WTC11 (cell line): ENCODE measurements at regions not wholly inside any gene's neighbourhood (a gene's known extent, or its start where the extent isn't known, plus 50 kb on each side); places are given as distances from the start of the nearest gene placed in this dataset.

Source experiments
- ATAC-seq: fragments of 200-7000 bp; cut with Tn5 transposase; 2 replicates; pipeline ENCODE4 v1.10.0; 2021; ENCODE audit warnings: mild to moderate bottlenecking, moderate library complexity
- CTCF ChIA-PET: fragments of 300-600 bp; sonication (Branson Sonifier 250); formaldehyde crosslinking; loops from one replicate; lab custom pipeline; 2021; ENCODE audit warnings: antibody characterized with exemption; lab: Charles Lee
- POLR2A ChIA-PET: fragments of 350-600 bp; sonication (Branson Sonifier 250); formaldehyde crosslinking; loops from one replicate; lab custom pipeline; 2021; ENCODE audit warnings: antibody characterized with exemption; lab: Charles Lee
- DNase-seq: peaks from one replicate; pipeline ENCODE4 v3.0.0; 2021; ENCODE audit warnings: low spot score
- H3K27ac Mint-ChIP-seq: 2 replicates; pipeline ENCODE4 v1.8.0; 2021; ENCODE audit warnings: mixed read lengths
- H3K27me3 Mint-ChIP-seq: 2 replicates; pipeline ENCODE4 v1.8.0; 2021; ENCODE audit warnings: low read depth, mild to moderate bottlenecking, moderate library complexity, mixed read lengths
- H3K36me3 Mint-ChIP-seq: 2 replicates; pipeline ENCODE4 v1.8.0; 2021; ENCODE audit warnings: mixed read lengths
- H3K4me1 Mint-ChIP-seq: 2 replicates; pipeline ENCODE4 v1.8.0; 2022; ENCODE audit warnings: mixed read lengths
- H3K4me3 Mint-ChIP-seq: 2 replicates; pipeline ENCODE4 v1.8.0; 2021; ENCODE audit warnings: mild to moderate bottlenecking, moderate library complexity, mixed read lengths
- H3K9me3 Mint-ChIP-seq: 2 replicates; pipeline ENCODE4 v1.8.0; 2021; ENCODE audit warnings: mixed read lengths
- ATF6 ChIP-seq: sonication (generic); formaldehyde crosslinking; IDR thresholded peaks from 2 replicates; pipeline ENCODE4 v1.8.1; 2023; ENCODE audit warnings: mild to moderate bottlenecking, missing genetic modification reagents
- CREM ChIP-seq: sonication (generic); formaldehyde crosslinking; IDR thresholded peaks from 2 replicates; pipeline ENCODE4 v1.8.1; 2022; ENCODE audit warnings: mild to moderate bottlenecking, missing genetic modification reagents, moderate library complexity
- E2F5 ChIP-seq: sonication (generic); formaldehyde crosslinking; IDR thresholded peaks from 2 replicates; pipeline ENCODE4 v1.8.1; 2022; ENCODE audit warnings: mild to moderate bottlenecking, moderate library complexity, missing genetic modification reagents
- EMX1 ChIP-seq: fragments of 250-450 bp; sonication (Bioruptor Pico); IDR thresholded peaks from 2 replicates; pipeline ENCODE4 v1.8.0; 2021; ENCODE audit warnings: mild to moderate bottlenecking
- ERG ChIP-seq: fragments of 250-450 bp; sonication (Bioruptor Pico); IDR thresholded peaks from 2 replicates; pipeline ENCODE4 v1.8.0; 2021; ENCODE audit warnings: mild to moderate bottlenecking
- ETV6 ChIP-seq: sonication (generic); formaldehyde crosslinking; IDR thresholded peaks from 2 replicates; pipeline ENCODE4 v1.8.1; 2022; ENCODE audit warnings: mild to moderate bottlenecking, missing genetic modification reagents
- GABPB1 ChIP-seq: sonication (generic); formaldehyde crosslinking; IDR thresholded peaks from 2 replicates; pipeline ENCODE4 v1.8.1; 2023; ENCODE audit warnings: mild to moderate bottlenecking, missing genetic modification reagents
- JAZF1 ChIP-seq: fragments of 250-450 bp; sonication (Bioruptor Pico); IDR thresholded peaks from 2 replicates; pipeline ENCODE4 v1.9.0; 2021; ENCODE audit warnings: moderate library complexity, mild to moderate bottlenecking, inconsistent platforms
- NFE2L1 ChIP-seq: sonication (generic); formaldehyde crosslinking; IDR thresholded peaks from 2 replicates; pipeline ENCODE4 v1.8.1; 2023; ENCODE audit warnings: missing genetic modification reagents
- NFYB ChIP-seq: sonication (generic); formaldehyde crosslinking; conservative IDR thresholded peaks from 2 replicates; pipeline ENCODE4 v1.8.0; 2022; ENCODE audit warnings: low read depth, missing genetic modification reagents
- NR3C1 ChIP-seq: sonication (generic); formaldehyde crosslinking; conservative IDR thresholded peaks from 2 replicates; pipeline ENCODE4 v1.8.1; 2023; ENCODE audit warnings: low read depth, mild to moderate bottlenecking, missing genetic modification reagents
- PREB ChIP-seq: sonication (generic); formaldehyde crosslinking; IDR thresholded peaks from 2 replicates; pipeline ENCODE4 v1.8.1; 2022; ENCODE audit warnings: mild to moderate bottlenecking, missing genetic modification reagents, moderate library complexity, borderline replicate concordance
- SP1 ChIP-seq: sonication (generic); formaldehyde crosslinking; conservative IDR thresholded peaks from 2 replicates; pipeline ENCODE4 v1.8.1; 2022; ENCODE audit warnings: missing genetic modification reagents
- STAT6 ChIP-seq: sonication (generic); formaldehyde crosslinking; conservative IDR thresholded peaks from 2 replicates; pipeline ENCODE4 v1.8.1; 2023; ENCODE audit warnings: mild to moderate bottlenecking, low read depth, missing genetic modification reagents, moderate library complexity
- TEAD1 ChIP-seq: sonication (generic); formaldehyde crosslinking; IDR thresholded peaks from 2 replicates; pipeline ENCODE4 v1.8.0; 2022; ENCODE audit warnings: mild to moderate bottlenecking, missing genetic modification reagents
- TEAD4 ChIP-seq: sonication (generic); formaldehyde crosslinking; IDR thresholded peaks from 2 replicates; pipeline ENCODE4 v1.8.0; 2022; ENCODE audit warnings: mild to moderate bottlenecking, missing genetic modification reagents
- TP53 ChIP-seq: sonication (generic); formaldehyde crosslinking; IDR thresholded peaks from 2 replicates; pipeline ENCODE4 v1.8.1; 2023; ENCODE audit warnings: mild to moderate bottlenecking, missing genetic modification reagents
- ZBTB21 ChIP-seq: sonication (generic); formaldehyde crosslinking; IDR thresholded peaks from 2 replicates; pipeline ENCODE4 v1.8.1; 2023; ENCODE audit warnings: mild to moderate bottlenecking, missing genetic modification reagents, borderline replicate concordance
- ZNF138 ChIP-seq: sonication (generic); formaldehyde crosslinking; conservative IDR thresholded peaks from 2 replicates; pipeline ENCODE4 v1.8.1; 2022; ENCODE audit warnings: mild to moderate bottlenecking, moderate library complexity, missing genetic modification reagents
- ZNF232 ChIP-seq: sonication (generic); formaldehyde crosslinking; IDR thresholded peaks from 2 replicates; pipeline ENCODE4 v1.8.0; 2022; ENCODE audit warnings: mild to moderate bottlenecking, missing genetic modification reagents
- ZNF423 ChIP-seq: fragments of 250-450 bp; sonication (Bioruptor Pico); IDR thresholded peaks from 2 replicates; pipeline ENCODE4 v2.1.2; 2022; ENCODE audit warnings: mild to moderate bottlenecking, moderate library complexity
- ZNF512 ChIP-seq: sonication (generic); formaldehyde crosslinking; IDR thresholded peaks from 2 replicates; pipeline ENCODE4 v1.8.1; 2022; ENCODE audit warnings: missing genetic modification reagents, borderline replicate concordance

- no peaks in the 10 kb centered on the region for H3K27me3 Mint-ChIP-seq
- CTCF ChIA-PET = no interaction called here
- H3K27ac Mint-ChIP-seq = no peak overlapping the region
- peaks cover 5% of the 10 kb centered on the region; the same call in 1 of the 2 replicates for H3K9me3 Mint-ChIP-seq
- H3K36me3 Mint-ChIP-seq = no peaks in the 10 kb centered on the region
- ATAC-seq (no peak), DNase-seq (no peak)
- TF ChIP-seq ZNF512 (CRISPR knock-in tag) (no peak), SP1 (CRISPR knock-in tag) (no peak), NFE2L1 (no peak), ATF6 (CRISPR knock-in tag) (no peak), EMX1 (CRISPR knock-in tag) (no peak), ETV6 (CRISPR knock-in tag) (no peak), NFYB (no peak), CREM (CRISPR knock-in tag) (no peak), STAT6 (CRISPR knock-in tag) (no peak), E2F5 (CRISPR knock-in tag) (no peak), GABPB1 (no peak), ZNF138 (CRISPR knock-in tag) (no peak), TEAD1 (CRISPR knock-in tag) (no peak), NR3C1 (CRISPR knock-in tag) (no peak), ZBTB21 (CRISPR knock-in tag) (no peak), PREB (CRISPR knock-in tag) (no peak)
- H3K4me1 Mint-ChIP-seq = peaks cover 5% of the 10 kb centered on the region; the same call in 1 of the 2 replicates
- H3K4me3 Mint-ChIP-seq = no peak overlapping the region
- POLR2A ChIA-PET = no interaction called here
Measured at GRCh38 chr18:41659438-41660130, 295.4 kb upstream of the PIK3C3 start.

- Mint-ChIP-seq H3K4me3 (no peak overlapping the region), H3K9me3 (no peaks in the 10 kb centered on the region), H3K36me3 (no peaks in the 10 kb centered on the region), H3K4me1 (peaks cover 5% of the 10 kb centered on the region; the same call in 1 of the 2 replicates), H3K27me3 (no peaks in the 10 kb centered on the region), H3K27ac (no peak overlapping the region)
- DNase-seq (no peak), ATAC-seq (no peak)
- ChIA-PET POLR2A (no interaction called here), CTCF (no interaction called here)
- TF ChIP-seq ZBTB21 (CRISPR knock-in tag) = no peak
- TF ChIP-seq TEAD4 (CRISPR knock-in tag) = no peak
- TF ChIP-seq ERG = no peak
- no peak for TF ChIP-seq ZNF423 (CRISPR knock-in tag)
- no peak for TF ChIP-seq TP53 (CRISPR knock-in tag)
- TF ChIP-seq STAT6 (CRISPR knock-in tag) = no peak
- no peak for TF ChIP-seq ZNF232 (CRISPR knock-in tag)
- no peak for TF ChIP-seq NFYB
- TF ChIP-seq JAZF1 (CRISPR knock-in tag) = no peak
Measured at GRCh38 chr18:41657189-41657588, 297.8 kb upstream of the PIK3C3 start.
